Thymus (tissue), 11 donors: ENCODE measurements at regions not wholly inside any gene's neighbourhood (a gene's known extent, or its start where the extent isn't known, plus 50 kb on each side); places are given as distances from the start of the nearest gene placed in this dataset.
"Not testable (repeated sequence)": the region's sequence is repeated elsewhere in the genome, so short reads cannot be mapped to it uniquely, and the experiment has no call there.

Experiments used
- DNase-seq, 9 donors: peaks; one replicate each; pipeline ENCODE4 v3.0.0-alpha.2; 2013; ENCODE audit warnings: low spot score in 9 of 9, low read depth in 6 of 9, missing footprints in 1 of 9
- H3K27ac ChIP-seq, 2 donors: one replicate each; pipeline ENCODE4 v1.5.1; 2013; ENCODE audit warnings: control low read depth in 1 of 2, low read depth in 1 of 2, low read length in 1 of 2, mild to moderate bottlenecking in 1 of 2, moderate library complexity in 1 of 2
- H3K27me3 ChIP-seq, 2 donors: one replicate each; pipeline ENCODE4 v1.5.1; 2013; ENCODE audit warnings: low read length in 1 of 2; ENCODE audit not compliant: control insufficient read depth in 2 of 2, insufficient read depth in 1 of 2
- H3K36me3 ChIP-seq, 2 donors: one replicate each; pipeline ENCODE4 v1.5.1; 2013; ENCODE audit warnings: low read length in 1 of 2, mild to moderate bottlenecking in 1 of 2, moderate library complexity in 1 of 2; ENCODE audit not compliant: control insufficient read depth in 2 of 2, insufficient read depth in 2 of 2
- H3K4me1 ChIP-seq, 2 donors: one replicate each; pipeline ENCODE4 v1.5.1; 2013; ENCODE audit warnings: low read length in 2 of 2; ENCODE audit not compliant: control insufficient read depth in 2 of 2, insufficient read depth in 2 of 2
- H3K4me3 ChIP-seq, 2 donors: one replicate each; pipeline ENCODE4 v1.5.1; 2013; ENCODE audit warnings: low read length in 2 of 2, control low read depth in 1 of 2, mild to moderate bottlenecking in 1 of 2
- H3K9me3 ChIP-seq, 2 donors: one replicate each; pipeline ENCODE4 v1.5.1; 2013; ENCODE audit warnings: low read length in 1 of 2, mild to moderate bottlenecking in 1 of 2; ENCODE audit not compliant: control insufficient read depth in 2 of 2, insufficient read depth in 1 of 2
- WGBS: extraction: QIAGEN DNeasy Blood & Tissue Kit; methylation state at CpG from one replicate; pipeline ENCODE4 v1.1.7; 2013; 5-methylcytosine and 5-hydroxymethylcytosine counted together
- donor health status: healthy.

GRCh38 chr3:94462931-94463330 lies 400.1 kb downstream of the NSUN3 start:
- Histone ChIP-seq H3K27ac (no peak overlapping the region), H3K36me3 (no peaks in the 10 kb centered on the region), H3K4me1 (no peaks in the 10 kb centered on the region), H3K4me3 (no peak overlapping the region), H3K27me3 (no peaks in the 10 kb centered on the region), H3K9me3 (no peaks in the 10 kb centered on the region)
- WGBS, result 60% methylated on average over 2 of the region's 2 CpGs
- no peak for DNase-seq

DNA sequence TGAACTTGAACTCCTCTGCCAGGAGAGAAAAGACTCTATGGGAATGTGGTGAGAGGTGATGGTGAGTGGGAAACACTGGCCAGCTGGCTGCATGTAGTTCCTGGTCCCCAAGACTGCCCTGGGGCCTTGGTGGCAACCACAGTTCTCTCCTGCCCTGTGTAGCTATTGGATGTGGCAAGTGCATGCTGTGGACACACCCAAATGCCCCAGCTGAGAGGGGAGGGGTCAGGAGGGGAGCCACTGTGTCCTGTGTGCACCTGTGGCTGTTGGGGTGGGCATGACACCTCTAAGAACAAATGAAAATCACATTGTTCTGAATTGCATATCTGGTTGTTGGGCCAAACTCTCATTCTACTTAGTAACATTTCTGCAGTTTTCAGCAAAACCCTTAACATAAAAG lies 409.6 kb downstream of the NSUN3 start:
- Histone ChIP-seq H3K4me3 (no peak overlapping the region), H3K4me1 (no peaks in the 10 kb centered on the region), H3K27me3 (no peaks in the 10 kb centered on the region), H3K27ac (no peak overlapping the region), H3K36me3 (no peaks in the 10 kb centered on the region), H3K9me3 (peaks cover 2 to 18% of the 10 kb centered on the region in 2 donors)
- DNase-seq, result no peak

DNA sequence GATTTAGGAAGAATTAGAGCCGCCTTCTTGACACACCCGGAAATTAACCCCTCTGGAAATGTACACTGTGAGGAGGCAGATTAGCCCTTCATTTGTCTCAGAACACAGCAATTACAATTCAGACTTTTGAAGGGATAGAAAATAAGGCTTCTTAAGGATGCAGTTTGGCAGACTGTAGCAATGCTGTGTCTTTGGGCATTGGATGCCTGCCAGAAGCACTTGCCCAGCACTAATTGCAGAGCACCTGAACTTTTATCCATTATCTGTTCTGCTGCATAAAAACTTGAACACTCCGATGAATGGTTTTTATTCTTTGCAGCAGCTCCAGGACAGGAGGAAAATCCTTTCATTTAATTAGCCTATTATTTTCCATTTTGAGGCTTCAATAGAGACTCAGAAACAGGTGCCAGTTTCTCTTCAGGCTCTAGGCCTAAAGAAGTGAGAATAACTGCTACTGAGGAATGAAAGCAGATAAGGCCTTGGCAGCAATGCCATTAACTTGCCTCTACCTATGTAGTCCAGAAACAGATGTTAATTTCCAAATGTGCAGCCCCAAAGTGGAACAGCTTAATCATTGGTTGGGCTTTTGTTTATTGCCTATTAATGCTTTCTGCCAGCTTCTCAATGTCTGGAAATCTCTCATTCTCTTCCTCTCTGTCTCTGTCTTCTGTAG lies 418.5 kb downstream of the NSUN3 start:
- DNase-seq, result no peak
- Histone ChIP-seq H3K9me3 (no peaks in the 10 kb centered on the region), H3K4me3 (no peak overlapping the region), H3K27ac (no peak overlapping the region), H3K4me1 (no peaks in the 10 kb centered on the region), H3K27me3 (no peaks in the 10 kb centered on the region), H3K36me3 (no peaks in the 10 kb centered on the region)
- 97% methylated on average over 3 of the region's 3 CpGs for WGBS

DNA sequence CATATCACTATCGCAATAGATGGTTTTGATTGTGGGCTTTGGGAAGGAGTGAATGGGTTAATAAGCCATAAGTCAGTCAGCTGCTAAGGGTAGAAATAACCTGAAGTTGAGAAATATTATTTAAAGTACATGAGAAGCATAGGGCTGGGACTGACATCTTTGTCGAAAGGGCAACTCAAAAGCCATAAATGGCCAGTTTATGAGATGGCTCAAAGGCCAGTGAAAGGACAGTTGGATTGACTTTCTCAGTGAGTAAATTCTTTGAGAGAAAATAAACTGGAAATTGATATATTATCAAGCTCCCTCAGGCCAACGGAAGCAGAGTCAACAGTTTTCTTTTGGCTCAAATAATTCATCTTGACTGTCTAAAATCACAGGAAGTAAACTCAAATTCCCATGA lies 419.8 kb downstream of the NSUN3 start:
- Histone ChIP-seq H3K4me3 (no peak overlapping the region), H3K9me3 (no peaks in the 10 kb centered on the region), H3K27me3 (no peaks in the 10 kb centered on the region), H3K36me3 (no peaks in the 10 kb centered on the region), H3K4me1 (no peaks in the 10 kb centered on the region), H3K27ac (no peak overlapping the region)
- no peak for DNase-seq
- 91% methylated on average over 3 of the region's 3 CpGs for WGBS

- no peaks in the 10 kb centered on the region for H3K9me3 ChIP-seq
- DNase-seq, result no peak
- no peaks in the 10 kb centered on the region for H3K36me3 ChIP-seq
- H3K27me3 ChIP-seq, result no peaks in the 10 kb centered on the region
- H3K4me1 ChIP-seq, result no peaks in the 10 kb centered on the region
- no peak overlapping the region for H3K4me3 ChIP-seq
- no peak overlapping the region for H3K27ac ChIP-seq
- 88% methylated on average over 2 of the region's 2 CpGs for WGBS
Measured at GRCh38 chr3:94483403-94483802, 420.5 kb downstream of the NSUN3 start.

GRCh38 chr3:94494992-94495391 lies 432.1 kb downstream of the NSUN3 start:
- DNase-seq, result no peak
- H3K27me3 ChIP-seq, result no peaks in the 10 kb centered on the region
- no peaks in the 10 kb centered on the region for H3K4me1 ChIP-seq
- H3K27ac ChIP-seq, result no peak overlapping the region
- peaks cover 0 to 3% of the 10 kb centered on the region in 2 donors for H3K9me3 ChIP-seq
- no peaks in the 10 kb centered on the region for H3K36me3 ChIP-seq
- no peak overlapping the region for H3K4me3 ChIP-seq

DNA sequence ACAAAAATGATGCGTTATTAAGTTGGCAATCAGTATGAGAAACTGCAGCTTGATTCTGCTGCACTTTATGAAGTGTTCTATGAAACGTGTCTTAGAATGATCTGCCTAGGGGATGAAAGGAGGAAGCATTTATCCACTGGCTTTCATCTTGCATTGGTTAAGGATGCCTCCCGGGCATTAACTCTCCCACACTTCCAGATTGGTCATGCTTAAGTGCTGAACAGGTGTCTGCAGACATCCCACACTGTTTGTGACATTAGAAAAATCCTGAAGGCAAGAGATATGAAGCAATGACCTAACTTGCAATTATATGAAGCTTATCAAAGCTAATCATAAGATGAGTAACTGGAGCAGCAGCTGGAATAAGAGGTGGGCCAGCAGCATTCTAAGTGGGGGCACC lies 437.3 kb downstream of the NSUN3 start:
- Histone ChIP-seq H3K9me3 (peaks cover 0 to 10% of the 10 kb centered on the region in 2 donors), H3K4me1 (no peaks in the 10 kb centered on the region), H3K36me3 (no peaks in the 10 kb centered on the region), H3K4me3 (no peak overlapping the region), H3K27me3 (no peaks in the 10 kb centered on the region), H3K27ac (no peak overlapping the region)
- WGBS, result 95% methylated on average over 3 of the region's 3 CpGs
- no peak for DNase-seq

GRCh38 chr3:94507354-94507753 lies 444.5 kb downstream of the NSUN3 start:
- not testable (repeated sequence) for H3K36me3 ChIP-seq, H3K27ac ChIP-seq, DNase-seq, H3K4me3 ChIP-seq, H3K27me3 ChIP-seq, H3K4me1 ChIP-seq, H3K9me3 ChIP-seq
- WGBS, result 97% methylated on average over 25 of the region's 25 CpGs

DNA sequence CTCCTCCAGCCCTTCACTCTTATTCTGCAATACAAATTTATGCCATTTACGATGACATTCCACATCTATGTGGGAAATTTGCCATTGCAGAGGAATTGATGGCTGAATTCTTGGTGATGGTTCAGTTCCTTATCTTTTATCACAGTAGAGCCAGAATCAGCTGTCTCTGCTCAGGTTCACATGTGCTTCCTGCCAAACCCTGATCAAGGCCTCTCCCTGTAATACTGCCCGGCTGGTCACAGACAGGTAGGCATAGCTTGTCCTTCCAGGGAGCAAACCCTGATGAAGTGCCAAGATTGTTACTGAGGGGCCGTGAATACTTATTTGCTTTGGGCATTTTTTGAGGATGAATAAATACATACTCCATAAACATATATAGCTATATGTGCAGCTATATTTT lies 450.0 kb downstream of the NSUN3 start:
- no peaks in the 10 kb centered on the region for H3K4me1 ChIP-seq
- H3K27me3 ChIP-seq, result no peaks in the 10 kb centered on the region
- H3K27ac ChIP-seq, result no peak overlapping the region
- DNase-seq, result no peak
- H3K4me3 ChIP-seq, result no peak overlapping the region
- WGBS, result 79% methylated on average over 3 of the region's 3 CpGs
- H3K9me3 ChIP-seq, result no peaks in the 10 kb centered on the region
- H3K36me3 ChIP-seq, result no peaks in the 10 kb centered on the region

GRCh38 chr3:94513600-94513999 lies 450.7 kb downstream of the NSUN3 start:
- Histone ChIP-seq H3K4me1 (no peaks in the 10 kb centered on the region), H3K27ac (no peak overlapping the region), H3K27me3 (no peaks in the 10 kb centered on the region), H3K9me3 (no peaks in the 10 kb centered on the region), H3K4me3 (no peak overlapping the region), H3K36me3 (no peaks in the 10 kb centered on the region)
- no peak for DNase-seq
- WGBS, result 83% methylated on average over 2 of the region's 2 CpGs
